HG03442 (cell line): ENCODE measurements at regions not wholly inside any gene's neighbourhood (a gene's known extent, or its start where the extent isn't known, plus 50 kb on each side); places are given as distances from the start of the nearest gene placed in this dataset.
A peak's percentile ranks its signal among the peaks of the same experiment; 100 is the strongest.

Experiments used
- ATAC-seq: cut with Tn5 transposase; IDR thresholded peaks from one replicate; pipeline ENCODE4 v1.9.1; 2021; ENCODE audit warnings: mild to moderate bottlenecking, moderate library complexity; ENCODE audit not compliant: unreplicated experiment

DNA sequence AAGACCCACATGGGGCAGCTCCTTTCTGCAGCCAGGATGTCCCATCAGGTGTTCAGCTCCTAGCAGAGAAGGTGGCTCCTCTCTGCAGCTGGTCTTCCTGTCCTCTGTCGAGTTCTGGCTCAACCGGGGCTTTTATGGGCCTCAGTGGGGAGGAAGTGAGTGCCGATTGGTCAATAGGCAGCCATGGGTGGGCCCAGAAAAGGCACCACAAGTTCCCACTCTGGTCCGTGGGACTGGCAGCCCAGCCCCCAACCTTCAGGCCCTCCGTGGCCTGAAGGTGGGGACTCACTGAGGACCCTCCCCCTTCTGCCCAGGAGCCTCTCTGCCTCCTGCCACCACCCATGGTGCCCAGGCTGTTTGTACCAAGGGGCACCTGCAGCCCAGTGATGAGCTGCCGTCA lies 161.7 kb upstream of the DUSP10 start:
- ATAC-seq = no peak

DNA sequence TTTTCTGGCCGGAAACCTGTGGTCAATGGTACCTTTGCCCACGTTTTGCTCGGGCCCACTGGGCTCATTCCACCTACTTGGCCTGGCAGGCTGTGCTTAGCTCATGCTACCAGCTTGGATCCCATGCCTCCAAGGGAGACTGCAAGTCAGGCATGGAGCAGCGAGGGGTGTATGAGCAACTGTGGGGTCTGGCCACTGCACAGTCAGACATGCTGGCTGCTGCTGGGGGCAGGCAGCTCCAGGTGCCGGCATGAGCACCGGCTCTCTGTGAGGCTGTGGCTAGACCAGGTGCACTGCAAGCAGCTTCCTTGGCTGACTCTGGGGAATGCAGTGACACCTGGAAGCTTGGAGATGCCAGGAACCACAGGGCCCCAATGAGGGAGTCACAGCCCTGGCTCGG lies 161.1 kb upstream of the DUSP10 start:
- ATAC-seq = no peak

DNA sequence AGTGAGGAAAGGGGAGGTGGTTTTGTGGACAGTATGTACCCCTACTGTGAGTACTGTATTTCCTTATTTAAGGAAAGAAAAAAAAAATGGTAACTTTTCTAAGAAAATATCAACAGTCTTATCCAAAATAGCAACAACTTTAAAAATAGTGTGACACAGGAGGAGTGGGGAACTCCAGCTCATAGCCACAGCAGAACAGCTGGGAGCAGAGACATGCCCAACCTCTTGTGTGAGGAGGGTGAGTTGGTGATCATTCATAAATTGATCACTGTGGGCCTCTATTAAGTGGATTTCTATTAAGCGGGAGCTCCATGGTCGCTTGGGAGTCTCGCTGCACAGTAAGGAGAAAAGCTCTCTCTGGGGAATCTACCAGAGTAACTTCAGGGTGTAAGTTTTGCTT lies 158.8 kb upstream of the DUSP10 start:
- ATAC-seq = no peak

DNA sequence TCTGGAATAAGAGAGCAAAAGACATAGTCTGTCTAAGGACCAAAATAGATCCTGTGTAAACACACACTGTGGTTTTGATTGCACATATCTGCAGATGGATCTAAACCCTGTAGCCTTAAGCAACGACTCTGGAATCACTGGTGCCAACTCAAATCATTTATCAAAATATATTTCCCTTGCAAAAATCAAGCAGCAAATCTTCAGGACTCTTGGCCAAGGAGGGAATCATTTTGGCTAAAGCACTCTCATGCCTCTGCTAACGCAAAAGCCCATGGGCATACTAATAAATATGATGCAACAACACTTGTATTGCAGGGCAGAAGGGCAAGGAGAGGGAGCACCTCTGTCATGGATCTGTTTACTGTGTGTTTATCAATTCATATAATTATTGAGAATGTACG lies 155.4 kb upstream of the DUSP10 start:
- ATAC-seq = no peak

DNA sequence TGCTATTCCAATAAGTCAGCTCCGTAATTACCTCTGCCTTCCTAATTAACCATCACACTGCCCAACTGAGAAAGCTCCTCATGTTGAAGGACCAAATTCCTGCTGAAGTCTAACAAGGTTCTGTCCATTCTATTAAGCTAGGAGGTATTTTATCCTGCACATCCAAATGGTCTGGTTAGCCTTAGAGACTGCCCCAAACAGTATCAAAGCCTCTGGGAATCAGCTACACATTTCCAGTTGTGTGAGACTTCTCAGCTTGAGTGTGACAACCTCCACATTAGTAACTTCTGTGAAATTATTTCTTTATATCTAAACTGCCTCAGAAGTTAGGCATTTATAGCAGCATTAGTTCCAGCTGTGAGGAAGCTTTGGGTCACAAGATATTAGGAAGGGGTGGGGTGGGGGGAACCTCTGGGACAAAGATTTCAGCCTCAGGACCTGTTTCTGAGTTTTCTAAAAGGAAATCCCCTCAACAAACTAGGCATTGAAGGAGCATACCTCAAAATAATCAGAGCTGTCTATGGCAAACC lies 150.5 kb upstream of the DUSP10 start:
- no peak for ATAC-seq

DNA sequence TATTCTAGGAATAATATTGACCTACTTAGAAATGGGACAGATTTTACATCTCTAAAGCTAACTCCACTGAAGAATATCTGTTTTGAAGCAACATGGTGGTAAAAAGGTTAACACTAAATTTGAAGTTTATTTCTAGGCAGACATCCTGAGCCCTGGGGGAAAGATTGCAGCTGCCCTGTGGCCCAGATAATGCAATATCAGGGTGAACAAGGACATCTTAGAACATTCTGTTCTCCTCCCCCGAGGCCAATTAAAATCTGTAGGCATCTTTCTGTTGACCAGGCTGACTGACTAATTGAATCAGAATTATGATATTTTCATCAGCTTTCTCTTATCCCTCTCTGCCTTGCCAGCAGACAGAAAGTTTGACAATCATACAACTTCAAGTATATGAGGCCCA lies 149.8 kb upstream of the DUSP10 start:
- no peak for ATAC-seq

GRCh38 chr1:221888801-221889200 lies 146.9 kb upstream of the DUSP10 start:
- ATAC-seq = no peak

- ATAC-seq = no peak
Observed at GRCh38 chr1:221888218-221888617, 146.3 kb upstream of the DUSP10 start.

DNA sequence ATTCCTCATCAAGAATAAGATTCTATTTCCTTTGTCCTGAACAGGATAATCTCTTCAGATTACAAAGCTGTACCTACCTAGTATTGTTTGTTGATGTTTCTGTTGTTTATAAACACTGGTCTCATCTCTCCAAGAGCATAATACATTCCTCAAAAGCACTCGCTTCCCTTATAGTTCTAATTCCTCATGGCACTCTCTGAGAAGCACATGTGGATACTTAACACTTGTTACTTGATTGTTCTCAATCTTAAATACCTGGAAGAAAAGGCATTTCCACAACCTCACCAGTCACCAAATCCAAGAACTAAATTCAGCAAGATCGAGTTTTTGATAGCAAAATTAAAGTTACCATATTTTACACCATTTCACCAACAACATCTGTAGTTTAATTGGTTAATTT lies 145.9 kb upstream of the DUSP10 start:
- ATAC-seq = no peak

DNA sequence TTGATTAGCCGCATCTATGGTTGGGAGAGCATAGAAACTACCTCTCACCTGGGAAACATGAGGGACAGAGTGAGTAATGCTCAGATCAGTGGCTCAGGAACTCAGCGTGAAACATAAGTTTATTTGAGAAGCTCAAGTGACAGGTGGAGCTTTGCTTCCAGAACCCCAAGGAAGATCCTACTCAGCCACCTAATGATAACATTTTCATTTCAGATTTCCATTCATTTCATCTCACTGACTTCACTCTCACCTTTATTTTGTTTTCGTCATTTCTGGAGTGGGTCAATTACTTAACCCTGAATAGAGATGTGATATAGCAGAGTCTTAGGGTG lies 145.5 kb upstream of the DUSP10 start:
- ATAC-seq = no peak

- no peak for ATAC-seq
Observed at GRCh38 chr1:221886743-221887414, 145.0 kb upstream of the DUSP10 start.

DNA sequence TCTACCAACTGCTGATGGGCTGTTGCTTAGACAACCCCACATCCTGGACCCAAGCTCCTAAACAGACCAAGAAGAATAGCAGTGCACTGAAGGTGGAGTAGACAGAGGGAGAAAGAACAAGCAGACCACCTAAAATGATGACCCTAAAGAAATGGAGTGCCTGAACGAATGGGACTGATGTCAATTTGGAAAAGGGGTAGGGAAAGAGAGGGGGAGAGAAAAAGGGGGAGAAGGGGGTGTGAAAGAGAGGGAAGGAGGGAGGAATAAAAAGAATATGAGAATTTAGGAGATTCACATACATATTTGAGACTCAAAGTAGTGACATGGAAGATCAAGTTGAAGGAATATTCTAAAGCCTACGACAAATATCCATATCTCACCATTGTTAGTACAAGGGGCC lies 144.4 kb upstream of the DUSP10 start:
- no peak for ATAC-seq

DNA sequence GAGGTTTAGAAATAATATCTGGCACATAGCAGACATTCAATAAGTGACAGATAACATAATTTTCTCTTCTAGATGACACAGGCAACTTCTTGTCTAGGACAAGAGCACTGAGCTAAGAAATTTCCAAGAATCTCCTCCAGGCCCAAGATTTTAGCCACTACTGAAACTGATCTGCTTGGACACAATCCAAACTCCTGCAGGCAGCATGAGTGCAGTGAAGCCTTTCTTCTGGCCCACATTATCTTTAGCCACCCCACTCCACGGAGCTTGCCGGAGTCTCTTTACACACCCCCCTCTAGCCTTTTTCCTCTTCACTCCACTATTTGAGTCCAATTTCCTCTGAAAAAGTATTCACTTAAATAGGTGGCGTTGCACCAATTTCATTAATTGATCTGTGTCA lies 142.9 kb upstream of the DUSP10 start:
- no peak for ATAC-seq

GRCh38 chr1:221881805-221882581 lies 140.1 kb upstream of the DUSP10 start:
- ATAC-seq = no peak

DNA sequence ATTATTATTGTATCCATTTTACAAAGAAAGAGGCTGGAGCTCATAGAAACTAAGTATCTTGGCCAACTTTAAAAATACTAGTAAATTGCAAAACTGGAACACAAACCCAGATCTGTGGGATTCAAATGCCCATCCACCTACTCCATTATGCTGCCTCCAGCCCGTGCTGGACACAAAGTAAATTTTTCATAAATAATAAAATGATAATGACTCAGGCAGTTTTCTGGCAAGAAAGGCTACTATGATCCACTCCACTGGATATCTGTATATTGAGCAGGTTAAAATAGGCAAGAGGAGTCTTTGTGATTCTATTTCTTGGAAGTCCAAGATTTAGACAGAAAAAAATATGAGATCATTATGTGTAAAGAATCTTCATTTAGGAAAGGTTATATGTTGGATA lies 138.3 kb upstream of the DUSP10 start:
- no peak for ATAC-seq

DNA sequence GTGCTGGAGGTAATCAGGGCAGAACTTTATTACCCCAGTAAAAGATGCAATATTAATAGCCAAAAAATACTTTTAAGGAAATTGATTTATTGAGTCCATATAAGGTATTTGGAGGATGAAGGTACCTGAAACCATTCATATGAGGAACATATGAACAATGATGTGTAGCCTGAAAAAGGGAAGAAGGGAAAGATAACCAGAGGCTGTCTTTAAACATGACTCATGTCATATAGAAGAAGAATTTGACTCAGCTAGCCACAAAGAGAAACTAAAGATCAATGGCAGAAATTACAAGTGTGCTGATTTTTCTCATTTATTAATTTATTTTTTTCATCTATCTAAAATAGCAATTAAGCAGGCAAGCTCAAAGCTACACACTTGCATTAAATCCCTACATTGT lies 136.2 kb upstream of the DUSP10 start:
- peak; percentile 86 for ATAC-seq

GRCh38 chr1:221877311-221877710 lies 135.4 kb upstream of the DUSP10 start:
- no peak for ATAC-seq

- ATAC-seq = no peak
Observed at GRCh38 chr1:221875004-221875330, 133.1 kb upstream of the DUSP10 start.

DNA sequence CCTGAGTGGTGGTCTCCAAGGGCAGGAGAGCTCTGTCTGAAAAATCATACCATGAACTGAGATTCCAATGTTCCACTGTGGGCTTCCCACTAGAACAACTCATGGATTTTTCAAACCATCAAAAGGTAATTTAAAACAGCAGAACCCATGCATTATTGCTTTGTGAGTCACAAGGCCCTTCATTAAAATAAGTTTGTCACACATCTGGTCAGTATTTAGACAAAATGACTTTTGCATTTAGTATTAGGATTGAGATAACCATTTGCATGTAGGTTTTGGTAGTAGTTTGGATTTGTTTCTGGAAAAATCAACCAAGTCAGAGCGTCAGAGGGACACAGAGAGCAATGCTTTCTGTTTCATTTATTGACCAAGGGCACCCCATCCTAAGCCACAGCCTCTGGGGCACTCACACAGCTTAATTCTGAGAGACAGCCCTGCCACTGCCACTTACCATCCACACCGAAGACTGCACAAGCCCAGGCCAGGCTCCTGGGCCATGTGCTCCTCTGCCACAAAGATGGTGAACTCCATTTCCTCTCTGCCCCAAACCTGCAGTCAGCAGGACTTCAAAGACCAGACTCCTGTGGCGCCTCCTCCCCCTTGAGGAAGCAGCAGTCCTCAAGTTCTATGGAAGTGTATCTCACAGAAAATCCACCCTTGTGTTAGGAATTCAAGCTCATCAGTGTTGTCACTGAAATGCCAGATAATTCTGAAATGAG lies 132.6 kb upstream of the DUSP10 start:
- ATAC-seq = no peak

- ATAC-seq = no peak
Observed at GRCh38 chr1:221873673-221874072, 131.8 kb upstream of the DUSP10 start.

DNA sequence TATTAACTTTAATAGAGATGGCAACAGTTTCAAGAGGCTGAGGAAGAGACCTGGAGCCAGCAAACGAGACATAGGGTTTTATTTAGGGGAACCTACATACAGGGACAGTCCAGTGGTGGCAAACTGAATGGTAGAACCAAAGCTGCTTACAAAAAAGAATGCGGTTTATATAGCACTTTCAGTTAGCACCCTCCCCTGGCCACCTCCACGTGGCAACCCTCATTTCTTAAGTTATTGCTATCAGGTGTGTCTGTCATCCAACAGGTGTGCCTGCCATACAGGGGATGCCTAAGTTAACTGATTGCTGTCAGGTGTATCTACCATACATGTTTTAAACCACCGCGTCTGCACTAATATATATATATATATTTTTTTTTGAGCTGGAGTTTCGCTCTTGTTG lies 129.2 kb upstream of the DUSP10 start:
- ATAC-seq = no peak

GRCh38 chr1:221869779-221870178 lies 127.9 kb upstream of the DUSP10 start:
- ATAC-seq = no peak
